ENCODE measurements at regions not wholly inside any gene's neighbourhood (a gene's known extent, or its start where the extent isn't known, plus 50 kb on each side); places are given as distances from the start of the nearest gene placed in this dataset.

- no peak for TF ChIP-seq POLR2AphosphoS5 (IDR thresholded peaks at IDR 0.05)
- no peak for TF ChIP-seq POLR2A (IDR thresholded peaks at IDR 0.05)
- TF ChIP-seq CTCF (IDR thresholded peaks at IDR 0.05) = no peak
- no peak for TF ChIP-seq EP300 (IDR thresholded peaks at IDR 0.05)
Observed at GRCh38 chr2:48197618-48198017, 116.9 kb upstream of the FOXN2 start.
